ENCODE measurements at regions not wholly inside any gene's neighbourhood (a gene's known extent, or its start where the extent isn't known, plus 50 kb on each side); places are given as distances from the start of the nearest gene placed in this dataset.

DNA sequence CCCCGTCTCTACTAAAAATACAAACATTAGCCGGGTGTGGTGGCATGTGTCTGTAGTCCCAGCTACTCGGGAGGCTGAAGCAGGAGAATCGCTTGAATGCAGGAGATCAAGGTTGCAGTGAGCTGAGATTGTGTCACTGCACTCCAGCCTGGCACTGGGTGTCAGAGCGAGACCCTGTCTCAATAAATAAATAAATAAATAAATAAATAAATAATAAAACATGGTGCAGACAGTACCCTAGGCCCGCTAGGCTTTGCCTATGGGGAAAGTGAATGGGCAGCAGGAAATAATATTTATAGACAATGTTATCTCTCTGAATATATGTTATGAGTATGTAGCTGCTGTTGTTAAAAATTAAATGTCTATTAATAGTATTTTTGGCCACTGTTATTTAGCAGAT is 130.4 kb downstream of the LARP7 start:
- no peaks in the 10 kb centered on the region for H3K4me1 ChIP-seq (ENCODE audit: control insufficient read depth, insufficient read depth, low read length)
- dilution Hi-C loops (cut with HindIII; ENCODE audit: low sequenced_read_pairs, unreplicated experiment) = no loop called here
- no peak overlapping the region for H2BK20ac ChIP-seq (ENCODE audit: low read depth, low read length)
- no peak overlapping the region for H4K8ac ChIP-seq (ENCODE audit: low read depth in 2 of 2, low read length in 2 of 2)
- no peak overlapping the region for H4K5ac ChIP-seq (ENCODE audit: low read depth, low read length)
- H4K91ac ChIP-seq (ENCODE audit: insufficient read depth, low read depth, low read length) = no peak overlapping the region
- no peak overlapping the region for H2BK120ac ChIP-seq (ENCODE audit: low read depth, low read length)
- H3K27ac ChIP-seq (ENCODE audit: insufficient read depth, low read length) = no peak overlapping the region
- H2BK5ac ChIP-seq (ENCODE audit: low read depth, low read length, poor library complexity, severe bottlenecking) = no peak overlapping the region
- H2AK9ac ChIP-seq (replicated peaks; ENCODE audit: low read depth, low read length, poor library complexity) = no peak overlapping the region
- in situ Hi-C loops (cut with MboI; ENCODE audit: low sequenced_read_pairs) = loop anchor here (5.0 to 10.0 kb wide), 2 partner anchors 135 to 433 kb away; no protein-coding TSS in a partner anchor
- H3K36me3 ChIP-seq (ENCODE audit: control insufficient read depth, insufficient read depth, low read length) = no peaks in the 10 kb centered on the region
- H3K4me2 ChIP-seq (ENCODE audit: low read depth, low read length) = no peak overlapping the region
- no peaks in the 10 kb centered on the region for H3K9me3 ChIP-seq (ENCODE audit: control insufficient read depth, insufficient read depth, low read length)
- H3K4me3 ChIP-seq (ENCODE audit: insufficient read depth, low read depth, low read length) = no peak overlapping the region
- no peak overlapping the region for H3K14ac ChIP-seq (replicated peaks; ENCODE audit: low read depth, low read length)
- H3K56ac ChIP-seq (ENCODE audit: extremely low read depth, insufficient read depth, low read length) = no peak overlapping the region
- H2AK5ac ChIP-seq (ENCODE audit: low read depth, low read length) = no peak overlapping the region
- DNase-seq (no peak), ATAC-seq (ENCODE audit: low read depth) (no peak)
- no peak overlapping the region for H3K18ac ChIP-seq (ENCODE audit: low read depth, low read length)
- H2BK15ac ChIP-seq (ENCODE audit: low read depth, low read length) = no peak overlapping the region
- WGBS, 2 experiments (ENCODE audit: extremely low coverage in 2 of 2, insufficient read length in 1 of 2) = no CpG with 5 or more reads among the region's 6 CpGs
- BruUV-seq (replicated peaks) = no TSS peak
- CTCF ChIA-PET = interaction anchor here (1.5 kb wide), 1 partner anchor 11 kb away, joined by 3 read pairs; no protein-coding TSS in a partner anchor
- POLR2A ChIA-PET (ENCODE audit: unreplicated experiment) = no interaction called here
- H4K20me1 ChIP-seq (ENCODE audit: insufficient read depth, low read length) = no peaks in the 10 kb centered on the region
- H3K23ac ChIP-seq (ENCODE audit: low read depth, low read length) = no peak overlapping the region
- H3K9ac ChIP-seq (ENCODE audit: low read depth, low read length) = no peak overlapping the region
- H3K79me1 ChIP-seq (ENCODE audit: low read depth in 1 of 2, low read length in 2 of 2) = no peaks in the 10 kb centered on the region
- no peaks in the 10 kb centered on the region for H3K9me1 ChIP-seq (ENCODE audit: insufficient read depth, low read length)
- H3K4ac ChIP-seq (ENCODE audit: low read depth, low read length) = no peak overlapping the region
- no peaks in the 10 kb centered on the region for H3K27me3 ChIP-seq (ENCODE audit: control insufficient read depth, insufficient read depth, low read length)
- no peak overlapping the region for H2AFZ ChIP-seq (replicated peaks; ENCODE audit: low read length, poor library complexity)
- intact Hi-C loops (cut with micrococcal nuclease) = loop anchor here (5.0 to 10.0 kb wide), 2 partner anchors 325 to 673 kb away; no protein-coding TSS in a partner anchor
- TF ChIP-seq, protein P1, sequence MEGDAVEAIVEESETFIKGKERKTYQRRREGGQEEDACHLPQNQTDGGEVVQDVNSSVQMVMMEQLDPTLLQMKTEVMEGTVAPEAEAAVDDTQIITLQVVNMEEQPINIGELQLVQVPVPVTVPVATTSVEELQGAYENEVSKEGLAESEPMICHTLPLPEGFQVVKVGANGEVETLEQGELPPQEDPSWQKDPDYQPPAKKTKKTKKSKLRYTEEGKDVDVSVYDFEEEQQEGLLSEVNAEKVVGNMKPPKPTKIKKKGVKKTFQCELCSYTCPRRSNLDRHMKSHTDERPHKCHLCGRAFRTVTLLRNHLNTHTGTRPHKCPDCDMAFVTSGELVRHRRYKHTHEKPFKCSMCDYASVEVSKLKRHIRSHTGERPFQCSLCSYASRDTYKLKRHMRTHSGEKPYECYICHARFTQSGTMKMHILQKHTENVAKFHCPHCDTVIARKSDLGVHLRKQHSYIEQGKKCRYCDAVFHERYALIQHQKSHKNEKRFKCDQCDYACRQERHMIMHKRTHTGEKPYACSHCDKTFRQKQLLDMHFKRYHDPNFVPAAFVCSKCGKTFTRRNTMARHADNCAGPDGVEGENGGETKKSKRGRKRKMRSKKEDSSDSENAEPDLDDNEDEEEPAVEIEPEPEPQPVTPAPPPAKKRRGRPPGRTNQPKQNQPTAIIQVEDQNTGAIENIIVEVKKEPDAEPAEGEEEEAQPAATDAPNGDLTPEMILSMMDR (conservative IDR thresholded peaks at IDR 0.05; ENCODE audit: low read depth, low read length) = no peak
- TF ChIP-seq MXI1 (IDR thresholded peaks at IDR 0.05; ENCODE audit: borderline replicate concordance, low read depth, low read length) (no peak), CEBPB (IDR thresholded peaks at IDR 0.05; ENCODE audit: low read depth, low read length) (no peak), RCOR1 (IDR thresholded peaks at IDR 0.05; ENCODE audit: insufficient replicate concordance, low read length) (no peak), MAFK (IDR thresholded peaks at IDR 0.05; ENCODE audit: low read depth, low read length) (no peak), RAD21 (IDR thresholded peaks at IDR 0.05; ENCODE audit: low read length) (no peak), POLR2A (IDR thresholded peaks at IDR 0.05; ENCODE audit: low read depth, low read length) (no peak), SMC3 (IDR thresholded peaks at IDR 0.05; ENCODE audit: low read depth, low read length) (no peak), FOS (IDR thresholded peaks at IDR 0.05; ENCODE audit: low read depth, low read length) (no peak), CHD1 (IDR thresholded peaks at IDR 0.05; ENCODE audit: low read depth, low read length) (no peak), BHLHE40 (IDR thresholded peaks at IDR 0.05; ENCODE audit: low read depth, low read length) (no peak), MAZ (IDR thresholded peaks at IDR 0.05; ENCODE audit: borderline replicate concordance, low read depth, low read length) (no peak), NFE2L2 (IDR thresholded peaks at IDR 0.05; ENCODE audit: low read depth, low read length) (no peak), RFX5 (IDR thresholded peaks at IDR 0.05; ENCODE audit: low read depth, low read length) (no peak)
- TF ChIP-seq, protein P2, sequence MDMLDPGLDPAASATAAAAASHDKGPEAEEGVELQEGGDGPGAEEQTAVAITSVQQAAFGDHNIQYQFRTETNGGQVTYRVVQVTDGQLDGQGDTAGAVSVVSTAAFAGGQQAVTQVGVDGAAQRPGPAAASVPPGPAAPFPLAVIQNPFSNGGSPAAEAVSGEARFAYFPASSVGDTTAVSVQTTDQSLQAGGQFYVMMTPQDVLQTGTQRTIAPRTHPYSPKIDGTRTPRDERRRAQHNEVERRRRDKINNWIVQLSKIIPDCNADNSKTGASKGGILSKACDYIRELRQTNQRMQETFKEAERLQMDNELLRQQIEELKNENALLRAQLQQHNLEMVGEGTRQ (IDR thresholded peaks at IDR 0.05; ENCODE audit: low read depth, low read length) = no peak
- TF ChIP-seq, protein P3, sequence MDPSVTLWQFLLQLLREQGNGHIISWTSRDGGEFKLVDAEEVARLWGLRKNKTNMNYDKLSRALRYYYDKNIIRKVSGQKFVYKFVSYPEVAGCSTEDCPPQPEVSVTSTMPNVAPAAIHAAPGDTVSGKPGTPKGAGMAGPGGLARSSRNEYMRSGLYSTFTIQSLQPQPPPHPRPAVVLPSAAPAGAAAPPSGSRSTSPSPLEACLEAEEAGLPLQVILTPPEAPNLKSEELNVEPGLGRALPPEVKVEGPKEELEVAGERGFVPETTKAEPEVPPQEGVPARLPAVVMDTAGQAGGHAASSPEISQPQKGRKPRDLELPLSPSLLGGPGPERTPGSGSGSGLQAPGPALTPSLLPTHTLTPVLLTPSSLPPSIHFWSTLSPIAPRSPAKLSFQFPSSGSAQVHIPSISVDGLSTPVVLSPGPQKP (IDR thresholded peaks at IDR 0.05; ENCODE audit: borderline replicate concordance, low read depth, low read length) = no peak

All from IMR-90 (cell line).